ENCODE measurements at regions not wholly inside any gene's neighbourhood (a gene's known extent, or its start where the extent isn't known, plus 50 kb on each side); places are given as distances from the start of the nearest gene placed in this dataset.

DNA sequence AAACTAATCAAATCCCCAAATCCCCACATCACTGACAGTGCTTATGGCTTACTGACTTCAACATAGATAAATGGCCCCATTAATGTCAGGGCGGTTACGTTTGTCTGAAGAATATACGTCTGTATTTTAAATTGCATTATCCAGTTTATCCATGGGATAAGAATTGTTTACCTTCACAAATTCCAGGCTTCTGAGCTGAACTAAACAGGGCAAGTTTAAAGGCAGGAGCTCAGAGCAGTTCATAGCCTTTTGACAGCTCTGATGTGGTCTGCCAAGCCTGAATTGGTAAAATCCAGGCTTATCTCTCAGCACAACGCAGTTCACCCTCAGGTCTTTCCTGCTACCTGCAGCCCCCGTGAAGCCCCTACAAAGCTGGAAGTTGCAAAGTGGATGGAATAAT lies 79.5 kb upstream of the GREM2 start:
- no peak for TF ChIP-seq ATRX (CRISPR knock-in tag; IDR thresholded peaks at IDR 0.05; ENCODE audit: borderline replicate concordance)
- TF ChIP-seq, protein P1, sequence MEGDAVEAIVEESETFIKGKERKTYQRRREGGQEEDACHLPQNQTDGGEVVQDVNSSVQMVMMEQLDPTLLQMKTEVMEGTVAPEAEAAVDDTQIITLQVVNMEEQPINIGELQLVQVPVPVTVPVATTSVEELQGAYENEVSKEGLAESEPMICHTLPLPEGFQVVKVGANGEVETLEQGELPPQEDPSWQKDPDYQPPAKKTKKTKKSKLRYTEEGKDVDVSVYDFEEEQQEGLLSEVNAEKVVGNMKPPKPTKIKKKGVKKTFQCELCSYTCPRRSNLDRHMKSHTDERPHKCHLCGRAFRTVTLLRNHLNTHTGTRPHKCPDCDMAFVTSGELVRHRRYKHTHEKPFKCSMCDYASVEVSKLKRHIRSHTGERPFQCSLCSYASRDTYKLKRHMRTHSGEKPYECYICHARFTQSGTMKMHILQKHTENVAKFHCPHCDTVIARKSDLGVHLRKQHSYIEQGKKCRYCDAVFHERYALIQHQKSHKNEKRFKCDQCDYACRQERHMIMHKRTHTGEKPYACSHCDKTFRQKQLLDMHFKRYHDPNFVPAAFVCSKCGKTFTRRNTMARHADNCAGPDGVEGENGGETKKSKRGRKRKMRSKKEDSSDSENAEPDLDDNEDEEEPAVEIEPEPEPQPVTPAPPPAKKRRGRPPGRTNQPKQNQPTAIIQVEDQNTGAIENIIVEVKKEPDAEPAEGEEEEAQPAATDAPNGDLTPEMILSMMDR (CRISPR knock-in tag; IDR thresholded peaks at IDR 0.05): no peak
- no peak for TF ChIP-seq CEBPG (CRISPR knock-in tag; IDR thresholded peaks at IDR 0.05)
- no peak for TF ChIP-seq ELF4 (CRISPR knock-in tag; IDR thresholded peaks at IDR 0.05; ENCODE audit: borderline replicate concordance)
- TF ChIP-seq, protein P2, sequence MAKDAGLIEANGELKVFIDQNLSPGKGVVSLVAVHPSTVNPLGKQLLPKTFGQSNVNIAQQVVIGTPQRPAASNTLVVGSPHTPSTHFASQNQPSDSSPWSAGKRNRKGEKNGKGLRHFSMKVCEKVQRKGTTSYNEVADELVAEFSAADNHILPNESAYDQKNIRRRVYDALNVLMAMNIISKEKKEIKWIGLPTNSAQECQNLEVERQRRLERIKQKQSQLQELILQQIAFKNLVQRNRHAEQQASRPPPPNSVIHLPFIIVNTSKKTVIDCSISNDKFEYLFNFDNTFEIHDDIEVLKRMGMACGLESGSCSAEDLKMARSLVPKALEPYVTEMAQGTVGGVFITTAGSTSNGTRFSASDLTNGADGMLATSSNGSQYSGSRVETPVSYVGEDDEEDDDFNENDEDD (CRISPR knock-in tag; IDR thresholded peaks at IDR 0.05; ENCODE audit: borderline replicate concordance): no peak
- no peak for TF ChIP-seq ZNF660 (CRISPR knock-in tag; IDR thresholded peaks at IDR 0.05; ENCODE audit: borderline replicate concordance, low read depth)
- no peak for TF ChIP-seq RNF2 (conservative IDR thresholded peaks at IDR 0.05; ENCODE audit: low read depth)
- no peak for TF ChIP-seq CHD4 (IDR thresholded peaks at IDR 0.05; ENCODE audit: borderline replicate concordance, low read length)
- TF ChIP-seq JUN (CRISPR knock-in tag; IDR thresholded peaks at IDR 0.05): no peak
- no peak for TF ChIP-seq TBL1XR1 (IDR thresholded peaks at IDR 0.05; ENCODE audit: borderline replicate concordance, low read length, partially characterized antibody)
- no peak for TF ChIP-seq JUNB (CRISPR knock-in tag; IDR thresholded peaks at IDR 0.05; ENCODE audit: borderline replicate concordance)
- TF ChIP-seq ZNF274 (CRISPR knock-in tag; IDR thresholded peaks at IDR 0.05): no peak
- no peak for TF ChIP-seq ZNF562 (CRISPR knock-in tag; IDR thresholded peaks at IDR 0.05; ENCODE audit: borderline replicate concordance)
